HepG2 (cell line): ENCODE measurements at regions not wholly inside any gene's neighbourhood (a gene's known extent, or its start where the extent isn't known, plus 50 kb on each side); places are given as distances from the start of the nearest gene placed in this dataset.

ENCODE experiments used
- AKNA ChIP-seq: sonication (generic); formaldehyde crosslinking; IDR thresholded peaks from 2 replicates; pipeline ENCODE4 v1.4.0; 2020; ENCODE audit warnings: missing genetic modification reagents, borderline replicate concordance
- FOXK1 ChIP-seq: sonication (generic); formaldehyde crosslinking; IDR thresholded peaks from 2 replicates; pipeline ENCODE4 v1.4.0; 2020; ENCODE audit warnings: low read depth, missing genetic modification reagents, borderline replicate concordance
- HOXD1 ChIP-seq: sonication (generic); formaldehyde crosslinking; IDR thresholded peaks from 2 replicates; pipeline ENCODE4 v1.5.0; 2020; ENCODE audit warnings: missing genetic modification reagents
- MIER2 ChIP-seq: IDR thresholded peaks from 2 replicates; pipeline ENCODE4 v1.6.1; 2016; ENCODE audit warnings: missing biosample characterization, missing genetic modification reagents
- NKX3-1 ChIP-seq: sonication (generic); formaldehyde crosslinking; IDR thresholded peaks from 2 replicates; pipeline ENCODE4 v1.5.0; 2020; ENCODE audit warnings: missing genetic modification reagents
- RAD51 ChIP-seq: fragments of 450-650 bp; IDR thresholded peaks from 2 replicates; pipeline ENCODE4 v1.6.1; 2016; ENCODE audit warnings: borderline replicate concordance
- ZFP36L2 ChIP-seq: sonication (generic); formaldehyde crosslinking; IDR thresholded peaks from 2 replicates; pipeline ENCODE4 v1.4.0; 2020; ENCODE audit warnings: missing genetic modification reagents
- ZNF317 ChIP-seq: sonication (generic); formaldehyde crosslinking; IDR thresholded peaks from 2 replicates; pipeline ENCODE4 v1.5.0; 2020; ENCODE audit warnings: mild to moderate bottlenecking, missing genetic modification reagents
- ZNF746 ChIP-seq: sonication (generic); formaldehyde crosslinking; IDR thresholded peaks from 2 replicates; pipeline ENCODE4 v1.8.0; 2022; ENCODE audit warnings: mild to moderate bottlenecking, missing genetic modification reagents
- TF ChIP-seq, protein P1 (sequence below): sonication (generic); formaldehyde crosslinking; IDR thresholded peaks from 2 replicates; pipeline ENCODE4 v1.5.0; 2020; ENCODE audit warnings: mild to moderate bottlenecking, missing genetic modification reagents

DNA sequence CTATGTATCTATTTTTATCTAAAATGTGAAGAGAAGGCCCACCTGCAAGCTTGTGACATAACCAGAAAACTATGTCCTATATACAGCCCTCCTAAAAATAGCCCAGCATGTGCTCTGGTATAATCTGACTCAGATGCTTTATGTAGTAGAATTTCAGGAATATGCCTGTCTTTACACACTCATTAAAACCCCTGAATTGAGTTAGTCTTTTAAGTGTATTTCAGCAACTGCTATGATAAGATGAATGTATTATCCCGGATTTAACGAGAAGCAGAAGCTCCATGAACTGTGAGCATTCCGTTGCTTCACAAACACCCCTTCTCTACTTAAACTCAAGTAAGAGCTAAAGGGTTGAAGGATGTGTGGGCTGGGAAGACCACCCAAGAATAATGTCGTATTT lies 89.9 kb upstream of the PRICKLE1 start (continued):
- no peak for TF ChIP-seq ZNF317 (CRISPR knock-in tag)
- no peak for TF ChIP-seq ZNF746 (CRISPR knock-in tag)
- no peak for TF ChIP-seq HOXD1 (CRISPR knock-in tag)
- no peak for TF ChIP-seq RAD51
- TF ChIP-seq, protein P1, sequence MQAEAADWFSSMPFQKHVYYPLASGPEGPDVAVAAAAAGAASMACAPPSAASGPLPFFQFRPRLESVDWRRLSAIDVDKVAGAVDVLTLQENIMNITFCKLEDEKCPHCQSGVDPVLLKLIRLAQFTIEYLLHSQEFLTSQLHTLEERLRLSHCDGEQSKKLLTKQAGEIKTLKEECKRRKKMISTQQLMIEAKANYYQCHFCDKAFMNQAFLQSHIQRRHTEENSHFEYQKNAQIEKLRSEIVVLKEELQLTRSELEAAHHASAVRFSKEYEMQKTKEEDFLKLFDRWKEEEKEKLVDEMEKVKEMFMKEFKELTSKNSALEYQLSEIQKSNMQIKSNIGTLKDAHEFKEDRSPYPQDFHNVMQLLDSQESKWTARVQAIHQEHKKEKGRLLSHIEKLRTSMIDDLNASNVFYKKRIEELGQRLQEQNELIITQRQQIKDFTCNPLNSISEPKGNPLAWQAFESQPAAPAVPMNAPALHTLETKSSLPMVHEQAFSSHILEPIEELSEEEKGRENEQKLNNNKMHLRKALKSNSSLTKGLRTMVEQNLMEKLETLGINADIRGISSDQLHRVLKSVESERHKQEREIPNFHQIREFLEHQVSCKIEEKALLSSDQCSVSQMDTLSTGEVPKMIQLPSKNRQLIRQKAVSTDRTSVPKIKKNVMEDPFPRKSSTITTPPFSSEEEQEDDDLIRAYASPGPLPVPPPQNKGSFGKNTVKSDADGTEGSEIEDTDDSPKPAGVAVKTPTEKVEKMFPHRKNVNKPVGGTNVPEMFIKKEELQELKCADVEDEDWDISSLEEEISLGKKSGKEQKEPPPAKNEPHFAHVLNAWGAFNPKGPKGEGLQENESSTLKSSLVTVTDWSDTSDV (CRISPR knock-in tag) = no peak
- TF ChIP-seq AKNA (CRISPR knock-in tag) = no peak
- no peak for TF ChIP-seq MIER2
- no peak for TF ChIP-seq FOXK1 (CRISPR knock-in tag)
- TF ChIP-seq ZFP36L2 = no peak
- no peak for TF ChIP-seq NKX3-1
